ENCODE measurements at regions not wholly inside any gene's neighbourhood (a gene's known extent, or its start where the extent isn't known, plus 50 kb on each side); places are given as distances from the start of the nearest gene placed in this dataset.

DNA sequence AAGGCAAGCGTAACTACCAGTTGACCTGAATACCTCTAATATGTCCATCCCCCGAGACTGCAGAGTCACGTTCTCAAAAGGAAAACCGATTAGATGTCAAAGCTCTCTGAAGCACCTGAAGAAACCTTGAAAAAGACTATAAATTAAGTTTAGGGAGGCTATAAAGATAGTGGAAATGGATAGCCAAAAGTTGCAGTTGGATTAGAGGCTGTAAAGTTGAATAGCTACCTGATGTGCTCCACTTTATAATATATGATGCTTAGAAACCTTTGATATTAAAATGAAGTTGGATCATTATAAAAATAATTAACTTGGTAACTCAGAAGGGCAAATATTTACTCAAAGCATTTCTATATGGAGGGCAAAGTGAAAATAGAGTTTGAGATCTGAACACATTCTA, 506.6 kb upstream of the AGA start:
- no peak for TF ChIP-seq CTCF (IDR thresholded peaks at IDR 0.05)
- no peak for TF ChIP-seq POLR2AphosphoS5 (IDR thresholded peaks at IDR 0.05)
